Transverse colon (tissue), 4 donors: ENCODE measurements at regions not wholly inside any gene's neighbourhood (a gene's known extent, or its start where the extent isn't known, plus 50 kb on each side); places are given as distances from the start of the nearest gene placed in this dataset.

Source experiments
- EP300 ChIP-seq: sonication (generic); formaldehyde crosslinking; IDR thresholded peaks from one replicate; pipeline ENCODE4 v1.6.1; 2017; ENCODE audit warnings: antibody characterized with exemption, low read depth
- POLR2A ChIP-seq: fragments of 450-650 bp; IDR thresholded peaks from one replicate; pipeline ENCODE4 v1.6.1; 2016; ENCODE audit warnings: antibody characterized with exemption, mild to moderate bottlenecking, moderate library complexity
- POLR2AphosphoS5 ChIP-seq, 3 donors: sonication (generic); formaldehyde crosslinking; IDR thresholded peaks; one replicate each; pipeline ENCODE4 v1.6.1; 2016; ENCODE audit warnings: antibody characterized with exemption in 3 of 3
- TF ChIP-seq, protein P1 (sequence below), 5 experiments: fragments of 200-600 bp in 3 of 5; fragments of 450-650 bp in 2 of 5; sonication (generic) in 3 of 5; IDR thresholded peaks; 1 replicate in 2 of 5; 2 replicates in 3 of 5; pipeline ENCODE4 v1.5.1; 2016 to 2017; ENCODE audit warnings: antibody characterized with exemption in 5 of 5, inconsistent platforms in 3 of 5, mild to moderate bottlenecking in 2 of 5, moderate library complexity in 1 of 5

DNA sequence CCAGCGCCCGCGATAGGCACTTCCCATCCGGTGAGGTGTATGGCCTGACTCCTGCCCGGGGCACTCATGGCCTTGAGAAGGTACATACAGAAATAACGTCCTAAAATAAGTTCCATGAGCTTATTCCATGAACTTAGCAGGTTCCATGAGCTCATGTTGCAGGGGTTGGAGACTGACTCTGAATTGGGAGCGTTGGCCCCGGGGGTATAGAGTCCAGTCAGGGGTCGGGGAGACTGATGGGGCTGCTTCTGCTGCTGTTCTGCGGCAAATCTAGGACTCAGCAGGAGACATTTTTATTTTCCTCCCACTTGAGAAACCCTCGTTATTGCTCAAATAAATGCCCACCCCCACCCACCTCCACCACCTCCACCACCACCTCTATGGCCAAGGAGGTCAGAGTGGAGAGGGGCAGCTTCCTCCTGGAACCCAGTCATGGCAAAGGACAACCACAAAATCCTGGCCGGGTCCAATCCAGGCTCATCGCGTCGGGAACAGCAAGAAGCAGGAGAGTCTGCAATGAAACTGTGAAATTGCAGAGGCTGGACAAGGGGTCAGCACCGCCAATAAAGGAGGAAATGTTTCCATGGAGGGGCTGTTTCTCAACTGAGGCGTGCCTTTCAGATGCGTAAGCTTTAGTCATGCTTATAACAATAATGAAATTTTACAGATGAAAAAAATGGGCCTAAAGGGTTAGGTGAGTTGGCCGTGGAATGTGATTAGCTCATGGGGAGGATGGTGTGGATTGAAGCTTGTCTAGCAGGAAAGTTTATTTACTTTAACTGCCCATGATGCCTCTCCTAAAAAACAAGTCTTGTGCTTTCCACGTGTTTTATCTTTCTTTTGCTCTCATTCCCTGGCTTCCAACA is 136.6 kb upstream of the ALKAL2 start:
- TF ChIP-seq, protein P1, sequence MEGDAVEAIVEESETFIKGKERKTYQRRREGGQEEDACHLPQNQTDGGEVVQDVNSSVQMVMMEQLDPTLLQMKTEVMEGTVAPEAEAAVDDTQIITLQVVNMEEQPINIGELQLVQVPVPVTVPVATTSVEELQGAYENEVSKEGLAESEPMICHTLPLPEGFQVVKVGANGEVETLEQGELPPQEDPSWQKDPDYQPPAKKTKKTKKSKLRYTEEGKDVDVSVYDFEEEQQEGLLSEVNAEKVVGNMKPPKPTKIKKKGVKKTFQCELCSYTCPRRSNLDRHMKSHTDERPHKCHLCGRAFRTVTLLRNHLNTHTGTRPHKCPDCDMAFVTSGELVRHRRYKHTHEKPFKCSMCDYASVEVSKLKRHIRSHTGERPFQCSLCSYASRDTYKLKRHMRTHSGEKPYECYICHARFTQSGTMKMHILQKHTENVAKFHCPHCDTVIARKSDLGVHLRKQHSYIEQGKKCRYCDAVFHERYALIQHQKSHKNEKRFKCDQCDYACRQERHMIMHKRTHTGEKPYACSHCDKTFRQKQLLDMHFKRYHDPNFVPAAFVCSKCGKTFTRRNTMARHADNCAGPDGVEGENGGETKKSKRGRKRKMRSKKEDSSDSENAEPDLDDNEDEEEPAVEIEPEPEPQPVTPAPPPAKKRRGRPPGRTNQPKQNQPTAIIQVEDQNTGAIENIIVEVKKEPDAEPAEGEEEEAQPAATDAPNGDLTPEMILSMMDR (IDR thresholded peaks at IDR 0.05), result no peak
- TF ChIP-seq POLR2A, result no peak
- TF ChIP-seq EP300, result no peak
- TF ChIP-seq POLR2AphosphoS5 (IDR thresholded peaks at IDR 0.05), result no peak
